Neural progenitor cell (in vitro differentiated cells): ENCODE measurements at regions not wholly inside any gene's neighbourhood (a gene's known extent, or its start where the extent isn't known, plus 50 kb on each side); places are given as distances from the start of the nearest gene placed in this dataset.

Experiments
- CTCF ChIP-seq: fragments of 200-600 bp; sonication (generic); IDR thresholded peaks from 2 replicates; pipeline ENCODE4 v1.5.1; 2017; ENCODE audit warnings: antibody characterized with exemption, mild to moderate bottlenecking
- EZH2phosphoT487 ChIP-seq: fragments of 200-600 bp; sonication (generic); IDR thresholded peaks from 2 replicates; pipeline ENCODE4 v1.6.1; 2017; ENCODE audit warnings: antibody characterized with exemption

- TF ChIP-seq EZH2phosphoT487: no peak
- TF ChIP-seq CTCF: no peak
Measured at GRCh38 chr7:66503551-66504031, 125.1 kb upstream of the KCTD7 start.
